HepG2 (cell line): ENCODE measurements at regions not wholly inside any gene's neighbourhood (a gene's known extent, or its start where the extent isn't known, plus 50 kb on each side); places are given as distances from the start of the nearest gene placed in this dataset.

Experiments
- CEBPZ ChIP-seq: IDR thresholded peaks from 2 replicates; pipeline ENCODE4 v1.6.1; 2012; ENCODE audit warnings: low read length, improper control_type of control experiment
- HINFP ChIP-seq: sonication (generic); formaldehyde crosslinking; IDR thresholded peaks from 2 replicates; pipeline ENCODE4 v1.4.0; 2020; ENCODE audit warnings: low read depth, mild to moderate bottlenecking, missing genetic modification reagents
- MYC ChIP-seq: sonication (generic); formaldehyde crosslinking; IDR thresholded peaks from 2 replicates; pipeline ENCODE4 v1.9.0; 2021; ENCODE audit warnings: missing genetic modification reagents, borderline replicate concordance
- NR2F1 ChIP-seq, 2 experiments: fragments of 450-650 bp in 1 of 2; formaldehyde crosslinking in 1 of 2; IDR thresholded peaks; 2 replicates each; pipeline versions ENCODE4 v1.5.0 to v1.6.1; 2016 to 2020; ENCODE audit warnings: mild to moderate bottlenecking in 1 of 2, missing compliant biosample characterization in 1 of 2, missing genetic modification reagents in 1 of 2, moderate library complexity in 1 of 2
- NR2F6 ChIP-seq, 2 experiments: IDR thresholded peaks; 2 replicates each; pipeline ENCODE4 v1.6.1; 2016; ENCODE audit warnings: antibody characterized with exemption in 1 of 2, mild to moderate bottlenecking in 1 of 2
- PATZ1 ChIP-seq: sonication (generic); formaldehyde crosslinking; IDR thresholded peaks from 2 replicates; pipeline ENCODE4 v1.4.0; 2020; ENCODE audit warnings: missing genetic modification reagents
- PAXIP1 ChIP-seq: sonication (generic); formaldehyde crosslinking; conservative IDR thresholded peaks from 2 replicates; pipeline ENCODE4 v1.4.0; 2020; ENCODE audit warnings: mild to moderate bottlenecking, missing genetic modification reagents, moderate library complexity
- POLR2A ChIP-seq, 2 experiments: IDR thresholded peaks; 2 replicates each; pipeline ENCODE4 v1.6.1; 2011; ENCODE audit warnings: low read depth in 2 of 2, low read length in 2 of 2, mild to moderate bottlenecking in 1 of 2, moderate library complexity in 1 of 2; ENCODE audit not compliant: insufficient read depth in 1 of 2
- PREB ChIP-seq: sonication (generic); formaldehyde crosslinking; IDR thresholded peaks from 2 replicates; pipeline ENCODE4 v1.4.0; 2020; ENCODE audit warnings: missing genetic modification reagents
- SIX4 ChIP-seq: sonication (generic); formaldehyde crosslinking; IDR thresholded peaks from 2 replicates; pipeline ENCODE4 v1.4.0; 2020; ENCODE audit warnings: missing genetic modification reagents
- TRIM22 ChIP-seq: fragments of 450-650 bp; IDR thresholded peaks from 2 replicates; pipeline ENCODE4 v1.6.1; 2017
- ZBTB25 ChIP-seq: IDR thresholded peaks from 2 replicates; pipeline ENCODE4 v1.6.1; 2018; ENCODE audit warnings: missing genetic modification reagents
- ZEB1 ChIP-seq: IDR thresholded peaks from 2 replicates; pipeline ENCODE4 v1.6.1; 2012; ENCODE audit warnings: mild to moderate bottlenecking, low read depth, inconsistent platforms; ENCODE audit not compliant: insufficient replicate concordance
- ZNF207 ChIP-seq: fragments of 450-650 bp; IDR thresholded peaks from 2 replicates; pipeline ENCODE4 v1.6.1; 2016; ENCODE audit warnings: antibody characterized with exemption, borderline replicate concordance
- ZNF430 ChIP-seq: sonication (generic); formaldehyde crosslinking; IDR thresholded peaks from 2 replicates; pipeline ENCODE4 v1.9.0; 2021; ENCODE audit warnings: mild to moderate bottlenecking, missing genetic modification reagents
- ZNF557 ChIP-seq: sonication (generic); formaldehyde crosslinking; IDR thresholded peaks from 2 replicates; pipeline ENCODE4 v1.4.0; 2020; ENCODE audit warnings: missing genetic modification reagents

GRCh38 chr6:139695361-139695760 lies 320.9 kb upstream of the CITED2 start (continued):
- peak; percentile 74 for TF ChIP-seq NR2F6 (IDR thresholded peaks at IDR 0.05)
- peak; percentile 49; the same call in 1 of the 2 replicates for TF ChIP-seq NR2F6 (CRISPR knock-in tag; IDR thresholded peaks at IDR 0.05)
- no peak for TF ChIP-seq POLR2A (IDR thresholded peaks at IDR 0.05; ENCODE audit: insufficient read depth in 1 of 2, low read depth in 2 of 2, low read length in 2 of 2)
- TF ChIP-seq ZNF430 (CRISPR knock-in tag): no peak
- TF ChIP-seq ZNF557 (CRISPR knock-in tag): no peak
- no peak for TF ChIP-seq HINFP (CRISPR knock-in tag)
- no peak for TF ChIP-seq ZEB1
- no peak for TF ChIP-seq PAXIP1 (CRISPR knock-in tag)
- TF ChIP-seq PATZ1 (CRISPR knock-in tag): no peak
- no peak for TF ChIP-seq CEBPZ
- no peak for TF ChIP-seq PREB (CRISPR knock-in tag)
- peak; percentile 40 to 86; a peak in 3 of 4 replicates for TF ChIP-seq NR2F1 (CRISPR knock-in tag; IDR thresholded peaks at IDR 0.05)
- TF ChIP-seq SIX4 (CRISPR knock-in tag): no peak
- TF ChIP-seq ZBTB25: no peak
- TF ChIP-seq ZNF207: no peak
- TF ChIP-seq TRIM22: no peak
- TF ChIP-seq MYC (CRISPR knock-in tag): no peak
